ENCODE measurements at regions not wholly inside any gene's neighbourhood (a gene's known extent, or its start where the extent isn't known, plus 50 kb on each side); places are given as distances from the start of the nearest gene placed in this dataset.

- H3K9me3 ChIP-seq (ENCODE audit: control insufficient read depth in 2 of 3, insufficient read depth in 1 of 3, low read length in 3 of 3) = no peaks in the 10 kb centered on the region
- no peak overlapping the region for H3K9ac ChIP-seq (ENCODE audit: low read length in 3 of 3)
- H3K27ac ChIP-seq (ENCODE audit: low read depth in 2 of 2, low read length in 2 of 2) = no peak overlapping the region
- TF ChIP-seq CTCF (IDR thresholded peaks at IDR 0.05; ENCODE audit: borderline replicate concordance, extremely low read depth, insufficient read depth) = no peak
- no peaks in the 10 kb centered on the region for H3K27me3 ChIP-seq (ENCODE audit: control insufficient read depth, insufficient read depth, low read length)
- no peak overlapping the region for H3K4me3 ChIP-seq (ENCODE audit: low read length in 3 of 3)
- no peak for DNase-seq
- no peaks in the 10 kb centered on the region for H3K36me3 ChIP-seq (ENCODE audit: control insufficient read depth in 2 of 3, insufficient read depth in 3 of 3, low read length in 3 of 3)
- no peaks in the 10 kb centered on the region for H3K4me1 ChIP-seq (ENCODE audit: control insufficient read depth in 2 of 3, insufficient read depth in 2 of 3, low read depth in 1 of 3, low read length in 3 of 3)
- no peak for FAIRE-seq
- intact Hi-C loops (cut with DNase I) = no loop called here
Observed at GRCh38 chr5:39631958-39632357, 207.2 kb upstream of the DAB2 start.

GRCh38 chr5:39629946-39630345 is 205.2 kb upstream of the DAB2 start:
- intact Hi-C loops (cut with DNase I) = no loop called here
- no peak overlapping the region for H3K27ac ChIP-seq (ENCODE audit: low read depth in 2 of 2, low read length in 2 of 2)
- no peak overlapping the region for H3K4me3 ChIP-seq (ENCODE audit: low read length in 3 of 3)
- DNase-seq (no peak), FAIRE-seq (no peak)
- no peak for TF ChIP-seq CTCF (IDR thresholded peaks at IDR 0.05; ENCODE audit: borderline replicate concordance, extremely low read depth, insufficient read depth)
- H3K27me3 ChIP-seq (ENCODE audit: control insufficient read depth, insufficient read depth, low read length) = no peaks in the 10 kb centered on the region
- H3K36me3 ChIP-seq (ENCODE audit: control insufficient read depth in 2 of 3, insufficient read depth in 3 of 3, low read length in 3 of 3) = no peaks in the 10 kb centered on the region
- H3K9me3 ChIP-seq (ENCODE audit: control insufficient read depth in 2 of 3, insufficient read depth in 1 of 3, low read length in 3 of 3) = no peaks in the 10 kb centered on the region
- H3K9ac ChIP-seq (ENCODE audit: low read length in 3 of 3) = no peak overlapping the region
- peaks cover 0 to 3% (median 3%) of the 10 kb centered on the region in 3 donors for H3K4me1 ChIP-seq (ENCODE audit: control insufficient read depth in 2 of 3, insufficient read depth in 2 of 3, low read depth in 1 of 3, low read length in 3 of 3)

GRCh38 chr5:39628348-39628747 is 203.6 kb upstream of the DAB2 start:
- FAIRE-seq = no peak
- no peak for DNase-seq
- Histone ChIP-seq H3K4me3 (ENCODE audit: low read length in 3 of 3) (no peak overlapping the region), H3K9ac (ENCODE audit: low read length in 3 of 3) (no peak overlapping the region), H3K4me1 (ENCODE audit: control insufficient read depth in 2 of 3, insufficient read depth in 2 of 3, low read depth in 1 of 3, low read length in 3 of 3) (peaks cover 3 to 7% (median 6%) of the 10 kb centered on the region in 3 donors), H3K9me3 (ENCODE audit: control insufficient read depth in 2 of 3, insufficient read depth in 1 of 3, low read length in 3 of 3) (no peaks in the 10 kb centered on the region), H3K36me3 (ENCODE audit: control insufficient read depth in 2 of 3, insufficient read depth in 3 of 3, low read length in 3 of 3) (no peaks in the 10 kb centered on the region), H3K27ac (ENCODE audit: low read depth in 2 of 2, low read length in 2 of 2) (no peak overlapping the region), H3K27me3 (ENCODE audit: control insufficient read depth, insufficient read depth, low read length) (no peaks in the 10 kb centered on the region)
- TF ChIP-seq CTCF (IDR thresholded peaks at IDR 0.05; ENCODE audit: borderline replicate concordance, extremely low read depth, insufficient read depth) = no peak
- intact Hi-C loops (cut with DNase I) = no loop called here

- Histone ChIP-seq H3K36me3 (ENCODE audit: control insufficient read depth in 2 of 3, insufficient read depth in 3 of 3, low read length in 3 of 3) (no peaks in the 10 kb centered on the region), H3K27me3 (ENCODE audit: control insufficient read depth, insufficient read depth, low read length) (no peaks in the 10 kb centered on the region), H3K27ac (ENCODE audit: low read depth in 2 of 2, low read length in 2 of 2) (peak overlapping the region; percentile 74 to 87), H3K9ac (ENCODE audit: low read length in 3 of 3) (no peak overlapping the region), H3K9me3 (ENCODE audit: control insufficient read depth in 2 of 3, insufficient read depth in 1 of 3, low read length in 3 of 3) (no peaks in the 10 kb centered on the region), H3K4me1 (ENCODE audit: control insufficient read depth in 2 of 3, insufficient read depth in 2 of 3, low read depth in 1 of 3, low read length in 3 of 3) (peaks cover 3 to 7% (median 6%) of the 10 kb centered on the region in 3 donors), H3K4me3 (ENCODE audit: low read length in 3 of 3) (peak overlapping the region in 1 of 3 donors; percentile 17)
- DNase-seq (peak in 2 of 5 donors; percentile 30 to 48), FAIRE-seq (peak; percentile 44)
- intact Hi-C loops (cut with DNase I) = no loop called here
- no peak for TF ChIP-seq CTCF (IDR thresholded peaks at IDR 0.05; ENCODE audit: borderline replicate concordance, extremely low read depth, insufficient read depth)
Observed at GRCh38 chr5:39624890-39625289, 200.1 kb upstream of the DAB2 start.
